A673 (cell line): ENCODE measurements at regions not wholly inside any gene's neighbourhood (a gene's known extent, or its start where the extent isn't known, plus 50 kb on each side); places are given as distances from the start of the nearest gene placed in this dataset.

ENCODE experiments used
- BruUV-seq: library from RNA; stranded (reverse); fragments of 400-500 nt; replicated peaks from 2 replicates; lab custom pipeline; 2021; lab: Mats Ljungman, UMichigan
- CTCF ChIA-PET: fragments of 300-600 bp; sonication (Branson Sonifier 250); formaldehyde crosslinking; loops from one replicate; lab custom pipeline; 2022; ENCODE audit warnings: antibody characterized with exemption; lab: Charles Lee
- POLR2A ChIA-PET: fragments of 300-600 bp; sonication (Branson Sonifier 250); formaldehyde crosslinking; loops from one replicate; lab custom pipeline; 2022; ENCODE audit warnings: antibody characterized with exemption; ENCODE audit not compliant: low non-redundant PET; lab: Charles Lee
- DNase-seq: peaks from one replicate; pipeline ENCODE4 v3.0.0-alpha.2; 2015; ENCODE audit warnings: low spot score
- H3K27ac ChIP-seq: fragments of 200-600 bp; sonication (generic); 2 replicates; pipeline ENCODE4 v1.5.1; 2016; ENCODE audit warnings: mixed run types, low read depth, mild to moderate bottlenecking, mixed read lengths, antibody characterized with exemption, low read length; ENCODE audit not compliant: poor library complexity, severe bottlenecking
- H3K27me3 ChIP-seq: fragments of 200-600 bp; sonication (generic); replicated peaks from 2 replicates; pipeline ENCODE4 v1.6.1; 2017; ENCODE audit warnings: mixed run types, low read depth, mild to moderate bottlenecking, mixed read lengths, antibody characterized with exemption, low read length; ENCODE audit not compliant: insufficient read depth, poor library complexity
- H3K36me3 ChIP-seq: fragments of 200-600 bp; sonication (generic); 2 replicates; pipeline ENCODE4 v1.6.1; 2016; ENCODE audit warnings: mixed run types, mild to moderate bottlenecking, mixed read lengths, antibody characterized with exemption, low read length; ENCODE audit not compliant: insufficient read depth, poor library complexity, severe bottlenecking
- H3K4me1 ChIP-seq: fragments of 200-600 bp; sonication (generic); 2 replicates; pipeline ENCODE4 v1.6.1; 2017; ENCODE audit warnings: mixed run types, mild to moderate bottlenecking, mixed read lengths, antibody characterized with exemption, low read length; ENCODE audit not compliant: insufficient read depth, poor library complexity, severe bottlenecking
- H3K4me3 ChIP-seq: fragments of 200-600 bp; sonication (generic); 2 replicates; pipeline ENCODE4 v1.5.1; 2016; ENCODE audit warnings: low read depth, mixed run types, mild to moderate bottlenecking, mixed read lengths, low read length; ENCODE audit not compliant: poor library complexity, severe bottlenecking
- H3K9me3 ChIP-seq: fragments of 200-600 bp; sonication (generic); 2 replicates; pipeline ENCODE4 v1.6.1; 2016; ENCODE audit warnings: mixed run types, low read depth, mild to moderate bottlenecking, mixed read lengths, antibody characterized with exemption, low read length; ENCODE audit not compliant: poor library complexity, severe bottlenecking
- EZH2 ChIP-seq: fragments of 200-600 bp; sonication (generic); IDR thresholded peaks from 2 replicates; pipeline ENCODE4 v1.6.1; 2017; ENCODE audit warnings: borderline replicate concordance, low read depth, mild to moderate bottlenecking, mixed read lengths, antibody characterized with exemption, low read length; ENCODE audit not compliant: poor library complexity, severe bottlenecking
- intact Hi-C: fragments of 100-400 bp; cut with micrococcal nuclease; formaldehyde crosslinking; loops from one replicate; pipeline ENCODE4 v1.10.0; 2022; ENCODE audit not compliant: unreplicated experiment
- TF ChIP-seq, protein P1 (sequence below): fragments of 300-800, 200-600 bp; sonication (generic); conservative IDR thresholded peaks from 2 replicates; pipeline ENCODE4 v1.5.1; 2017; ENCODE audit warnings: low read depth, mild to moderate bottlenecking, antibody characterized with exemption, low read length, moderate library complexity, mixed read lengths

DNA sequence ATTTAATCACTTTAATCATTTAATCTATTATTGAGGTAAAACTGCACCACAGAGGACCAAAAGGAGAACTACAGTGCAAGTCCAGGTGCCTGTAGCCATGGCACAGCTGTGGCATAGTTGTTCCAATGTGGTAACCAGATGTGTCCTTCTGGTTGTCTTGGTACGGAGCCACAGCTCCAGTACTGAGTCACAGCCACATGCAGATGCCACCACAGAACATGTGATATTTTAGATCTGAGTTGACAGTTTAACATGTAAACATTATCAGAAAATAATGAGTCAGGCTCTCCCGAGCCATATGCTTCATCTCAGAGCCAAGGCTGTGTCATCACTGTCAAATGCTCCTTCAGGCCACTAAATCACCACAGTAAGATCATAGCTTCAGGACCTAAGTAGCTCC lies 56.4 kb upstream of the RGS7 start:
- Histone ChIP-seq H3K4me1 (no peaks in the 10 kb centered on the region), H3K27me3 (no peaks in the 10 kb centered on the region), H3K27ac (no peak overlapping the region), H3K9me3 (no peaks in the 10 kb centered on the region), H3K36me3 (no peaks in the 10 kb centered on the region), H3K4me3 (no peak overlapping the region)
- BruUV-seq: no TSS peak
- intact Hi-C loops: no loop called here
- DNase-seq: no peak
- no peak for TF ChIP-seq EZH2
- TF ChIP-seq, protein P1, sequence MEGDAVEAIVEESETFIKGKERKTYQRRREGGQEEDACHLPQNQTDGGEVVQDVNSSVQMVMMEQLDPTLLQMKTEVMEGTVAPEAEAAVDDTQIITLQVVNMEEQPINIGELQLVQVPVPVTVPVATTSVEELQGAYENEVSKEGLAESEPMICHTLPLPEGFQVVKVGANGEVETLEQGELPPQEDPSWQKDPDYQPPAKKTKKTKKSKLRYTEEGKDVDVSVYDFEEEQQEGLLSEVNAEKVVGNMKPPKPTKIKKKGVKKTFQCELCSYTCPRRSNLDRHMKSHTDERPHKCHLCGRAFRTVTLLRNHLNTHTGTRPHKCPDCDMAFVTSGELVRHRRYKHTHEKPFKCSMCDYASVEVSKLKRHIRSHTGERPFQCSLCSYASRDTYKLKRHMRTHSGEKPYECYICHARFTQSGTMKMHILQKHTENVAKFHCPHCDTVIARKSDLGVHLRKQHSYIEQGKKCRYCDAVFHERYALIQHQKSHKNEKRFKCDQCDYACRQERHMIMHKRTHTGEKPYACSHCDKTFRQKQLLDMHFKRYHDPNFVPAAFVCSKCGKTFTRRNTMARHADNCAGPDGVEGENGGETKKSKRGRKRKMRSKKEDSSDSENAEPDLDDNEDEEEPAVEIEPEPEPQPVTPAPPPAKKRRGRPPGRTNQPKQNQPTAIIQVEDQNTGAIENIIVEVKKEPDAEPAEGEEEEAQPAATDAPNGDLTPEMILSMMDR: no peak
- POLR2A ChIA-PET: no interaction called here
- CTCF ChIA-PET: no interaction called here

DNA sequence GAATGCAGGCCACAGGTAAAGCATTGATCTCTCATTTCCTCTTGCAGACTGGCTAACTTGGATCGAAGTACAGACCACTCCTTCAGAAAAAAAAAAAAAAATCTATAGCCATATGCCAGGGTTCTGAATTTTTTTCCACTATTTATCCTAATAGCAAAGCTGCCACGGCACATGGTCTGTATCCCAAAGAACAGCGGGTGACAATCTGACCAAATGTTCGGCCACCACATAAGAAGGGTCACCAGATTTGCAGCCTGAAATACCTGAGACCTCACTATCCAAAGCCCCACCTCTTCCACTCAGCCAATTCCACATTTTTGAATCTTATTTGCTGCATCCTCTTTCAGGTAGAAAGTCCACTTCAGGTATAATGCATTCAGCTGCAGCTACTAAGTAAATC lies 55.6 kb upstream of the RGS7 start:
- CTCF ChIA-PET: no interaction called here

DNA sequence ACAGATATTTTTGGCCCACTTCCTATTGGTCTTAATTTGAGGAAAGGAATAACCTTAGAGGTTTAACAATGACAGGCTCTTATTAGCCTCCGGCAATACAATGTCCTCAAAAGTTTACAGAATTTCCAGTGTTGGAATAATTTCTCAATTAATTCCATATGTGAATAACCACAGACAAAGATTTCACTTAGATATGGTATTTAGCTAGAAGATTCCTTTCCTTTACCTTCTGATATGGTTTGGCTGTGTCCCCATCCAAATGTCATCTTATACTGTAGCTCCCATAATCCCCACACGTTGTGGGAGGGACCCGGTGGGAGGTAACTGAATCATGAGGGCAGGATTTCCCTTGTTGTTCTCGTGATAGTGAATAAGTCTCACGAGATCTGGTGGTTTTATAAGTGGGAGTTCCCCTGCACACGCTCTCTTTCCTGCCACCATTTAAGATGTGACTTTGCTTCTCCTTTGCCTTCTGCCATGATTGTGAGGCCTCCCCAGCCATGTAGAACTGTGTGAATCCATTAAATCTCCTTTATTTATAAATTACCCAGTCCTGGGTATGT lies 54.9 kb upstream of the RGS7 start:
- H3K4me1 ChIP-seq: no peaks in the 10 kb centered on the region
- no TSS peak for BruUV-seq
- H3K36me3 ChIP-seq: no peaks in the 10 kb centered on the region
- no peak for DNase-seq
- no peak overlapping the region for H3K4me3 ChIP-seq
- H3K27ac ChIP-seq: no peak overlapping the region
- TF ChIP-seq, protein P1: no peak
- TF ChIP-seq EZH2: no peak
- CTCF ChIA-PET: no interaction called here
- POLR2A ChIA-PET: no interaction called here
- no peaks in the 10 kb centered on the region for H3K27me3 ChIP-seq
- intact Hi-C loops: no loop called here
- H3K9me3 ChIP-seq: no peaks in the 10 kb centered on the region

More for the DNA sequence above, 55.6 kb upstream of the RGS7 start:
- TF ChIP-seq, protein P1: no peak
- TF ChIP-seq EZH2: no peak
- Histone ChIP-seq H3K27me3 (no peaks in the 10 kb centered on the region), H3K27ac (no peak overlapping the region), H3K4me3 (no peak overlapping the region), H3K9me3 (no peaks in the 10 kb centered on the region), H3K36me3 (no peaks in the 10 kb centered on the region), H3K4me1 (no peaks in the 10 kb centered on the region)
- POLR2A ChIA-PET: no interaction called here
- DNase-seq: no peak
- intact Hi-C loops: no loop called here
- no TSS peak for BruUV-seq
